MM.1S (cell line): ENCODE measurements at regions not wholly inside any gene's neighbourhood (a gene's known extent, or its start where the extent isn't known, plus 50 kb on each side); places are given as distances from the start of the nearest gene placed in this dataset.

Experiments
- EZH2 ChIP-seq: fragments of 300-600 bp; sonication (generic); optimal IDR thresholded peaks from 2 replicates; pipeline ENCODE3; 2017; ENCODE audit warnings: low read depth, mild to moderate bottlenecking, antibody characterized with exemption, low read length, mixed read lengths
- EZH2phosphoT487 ChIP-seq: fragments of 300-600 bp; sonication (generic); IDR thresholded peaks from 2 replicates; pipeline ENCODE4 v1.6.1; 2018; ENCODE audit warnings: antibody characterized with exemption, low read length
- TF ChIP-seq, protein P1 (sequence below): fragments of 300-600 bp; sonication (generic); IDR thresholded peaks from 2 replicates; pipeline ENCODE4 v1.5.1; 2016; ENCODE audit warnings: antibody characterized with exemption, low read length, mixed read lengths

DNA sequence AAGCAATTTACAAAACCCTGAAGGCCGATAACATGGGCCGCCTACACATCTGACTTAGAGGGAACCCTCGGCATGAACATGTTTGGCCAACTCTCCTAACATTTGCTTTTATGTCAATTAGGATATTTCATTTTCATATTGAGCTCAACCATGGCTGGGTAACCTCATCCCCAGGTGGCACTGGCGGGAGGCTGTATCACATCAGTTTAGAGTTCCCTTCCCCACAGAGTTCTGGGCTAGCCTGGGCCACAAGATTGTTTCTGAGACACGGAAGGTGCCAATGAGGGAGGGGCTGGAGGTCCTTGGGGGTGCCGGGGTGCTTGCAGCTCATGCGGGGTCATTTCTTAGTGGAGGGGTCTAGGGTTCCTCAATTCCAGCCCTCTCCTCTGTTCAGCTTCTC is 386.5 kb upstream of the MKI67 start:
- TF ChIP-seq, protein P1, sequence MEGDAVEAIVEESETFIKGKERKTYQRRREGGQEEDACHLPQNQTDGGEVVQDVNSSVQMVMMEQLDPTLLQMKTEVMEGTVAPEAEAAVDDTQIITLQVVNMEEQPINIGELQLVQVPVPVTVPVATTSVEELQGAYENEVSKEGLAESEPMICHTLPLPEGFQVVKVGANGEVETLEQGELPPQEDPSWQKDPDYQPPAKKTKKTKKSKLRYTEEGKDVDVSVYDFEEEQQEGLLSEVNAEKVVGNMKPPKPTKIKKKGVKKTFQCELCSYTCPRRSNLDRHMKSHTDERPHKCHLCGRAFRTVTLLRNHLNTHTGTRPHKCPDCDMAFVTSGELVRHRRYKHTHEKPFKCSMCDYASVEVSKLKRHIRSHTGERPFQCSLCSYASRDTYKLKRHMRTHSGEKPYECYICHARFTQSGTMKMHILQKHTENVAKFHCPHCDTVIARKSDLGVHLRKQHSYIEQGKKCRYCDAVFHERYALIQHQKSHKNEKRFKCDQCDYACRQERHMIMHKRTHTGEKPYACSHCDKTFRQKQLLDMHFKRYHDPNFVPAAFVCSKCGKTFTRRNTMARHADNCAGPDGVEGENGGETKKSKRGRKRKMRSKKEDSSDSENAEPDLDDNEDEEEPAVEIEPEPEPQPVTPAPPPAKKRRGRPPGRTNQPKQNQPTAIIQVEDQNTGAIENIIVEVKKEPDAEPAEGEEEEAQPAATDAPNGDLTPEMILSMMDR = no peak
- TF ChIP-seq EZH2phosphoT487 (no peak), EZH2 (no peak)
